ENCODE measurements at regions not wholly inside any gene's neighbourhood (a gene's known extent, or its start where the extent isn't known, plus 50 kb on each side); places are given as distances from the start of the nearest gene placed in this dataset.

DNA sequence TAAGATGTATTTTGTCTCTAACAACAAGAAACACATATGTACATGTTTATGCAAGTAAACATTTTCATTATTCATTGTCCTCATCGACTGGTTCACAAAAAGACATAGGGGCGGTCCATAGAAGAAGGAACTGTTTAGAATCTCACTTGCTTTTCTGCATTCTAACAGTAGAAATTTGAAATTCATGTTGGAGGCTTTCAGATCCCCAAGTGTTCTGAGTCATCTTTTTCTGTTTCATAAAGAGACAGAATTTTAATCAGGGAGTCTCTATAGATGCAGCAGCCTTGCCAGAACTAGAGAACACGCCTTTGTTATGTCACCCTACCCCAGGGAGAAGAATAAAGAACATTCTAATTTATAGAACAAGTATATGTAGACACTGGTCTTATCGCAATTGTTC lies 324.3 kb downstream of the GABRG2 start:
- no peak for TF ChIP-seq GATA2 (IDR thresholded peaks at IDR 0.05; ENCODE audit: low read depth, low read length)
- TF ChIP-seq GATA3 (IDR thresholded peaks at IDR 0.05; ENCODE audit: low read depth, low read length): no peak

DNA sequence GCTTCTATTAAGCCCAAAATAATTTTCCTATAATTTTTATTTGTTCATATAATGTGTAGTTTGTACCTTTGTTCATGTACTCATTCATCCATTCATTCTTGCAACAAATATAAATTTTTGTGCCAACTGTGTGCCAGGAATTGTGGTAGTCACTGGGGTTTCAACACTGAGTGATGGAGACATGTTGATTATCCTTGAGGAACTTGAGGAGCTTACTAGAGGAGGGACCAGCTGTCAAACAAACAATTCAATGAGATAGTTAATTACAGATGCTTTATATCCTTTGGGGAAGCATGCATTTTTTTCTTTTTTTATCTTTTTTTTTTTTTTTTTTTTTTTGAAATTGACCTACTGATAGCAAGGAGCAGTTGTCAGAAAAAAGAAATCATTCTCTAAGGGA lies 324.8 kb downstream of the GABRG2 start:
- TF ChIP-seq GATA3 (IDR thresholded peaks at IDR 0.05; ENCODE audit: low read depth, low read length) (no peak), GATA2 (IDR thresholded peaks at IDR 0.05; ENCODE audit: low read depth, low read length) (no peak)

GRCh38 chr5:162393534-162393933 lies 326.0 kb downstream of the GABRG2 start:
- no peak for TF ChIP-seq GATA3 (IDR thresholded peaks at IDR 0.05; ENCODE audit: low read depth, low read length)
- TF ChIP-seq GATA2 (IDR thresholded peaks at IDR 0.05; ENCODE audit: low read depth, low read length): no peak

- no peak for TF ChIP-seq GATA3 (IDR thresholded peaks at IDR 0.05; ENCODE audit: low read depth, low read length)
- TF ChIP-seq GATA2 (IDR thresholded peaks at IDR 0.05; ENCODE audit: low read depth, low read length): no peak
Observed at GRCh38 chr5:162407614-162408013, 340.0 kb downstream of the GABRG2 start.

GRCh38 chr5:162410365-162410764 lies 342.8 kb downstream of the GABRG2 start:
- no peak for TF ChIP-seq GATA3 (IDR thresholded peaks at IDR 0.05; ENCODE audit: low read depth, low read length)
- TF ChIP-seq GATA2 (IDR thresholded peaks at IDR 0.05; ENCODE audit: low read depth, low read length): no peak

DNA sequence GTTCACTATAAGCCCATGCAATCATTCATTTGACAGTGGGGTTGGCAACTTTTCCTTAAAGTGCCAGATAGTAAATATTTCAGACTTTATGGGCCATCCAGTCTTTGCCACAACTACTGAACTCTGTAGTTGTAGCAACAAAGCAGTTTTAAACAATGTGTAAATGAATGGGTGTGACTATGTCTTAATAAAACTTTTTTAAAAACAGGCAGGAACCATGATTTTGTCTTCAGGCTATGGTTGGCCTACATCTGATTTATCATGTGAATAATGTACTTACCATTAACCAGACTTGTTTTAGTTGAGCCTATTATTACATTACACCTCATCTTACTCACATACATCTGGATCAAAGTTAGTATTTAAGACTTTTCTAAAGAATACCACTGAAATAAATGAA lies 361.6 kb downstream of the GABRG2 start:
- TF ChIP-seq GATA3 (IDR thresholded peaks at IDR 0.05; ENCODE audit: low read depth, low read length): no peak
- TF ChIP-seq GATA2 (IDR thresholded peaks at IDR 0.05; ENCODE audit: low read depth, low read length): no peak

DNA sequence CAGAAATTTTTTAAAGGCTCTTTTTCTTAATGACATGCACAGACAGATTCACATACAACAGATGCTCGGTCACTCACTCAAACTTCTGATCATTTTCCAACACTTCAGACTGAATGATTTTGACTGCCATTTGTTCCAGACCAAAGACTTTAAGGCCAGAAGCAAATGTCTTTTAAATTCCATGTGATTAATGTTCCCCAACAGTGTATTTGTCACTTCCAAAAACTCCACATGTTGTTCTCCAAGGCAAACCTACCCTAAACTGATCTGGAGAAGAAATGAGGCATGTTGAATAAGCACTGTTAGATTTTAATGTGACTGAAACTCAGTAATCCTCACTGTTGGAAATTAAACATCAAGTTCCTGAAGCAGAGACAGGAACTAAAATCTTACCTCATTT lies 366.7 kb downstream of the GABRG2 start:
- no peak for TF ChIP-seq GATA2 (IDR thresholded peaks at IDR 0.05; ENCODE audit: low read depth, low read length)
- TF ChIP-seq GATA3 (IDR thresholded peaks at IDR 0.05; ENCODE audit: low read depth, low read length): no peak

- TF ChIP-seq GATA3 (IDR thresholded peaks at IDR 0.05; ENCODE audit: low read depth, low read length) (no peak), GATA2 (IDR thresholded peaks at IDR 0.05; ENCODE audit: low read depth, low read length) (no peak)
Observed at GRCh38 chr5:162436055-162436454, 368.5 kb downstream of the GABRG2 start.

- no peak for TF ChIP-seq GATA3 (IDR thresholded peaks at IDR 0.05; ENCODE audit: low read depth, low read length)
Observed at GRCh38 chr5:162444129-162444762, 376.7 kb downstream of the GABRG2 start.

DNA sequence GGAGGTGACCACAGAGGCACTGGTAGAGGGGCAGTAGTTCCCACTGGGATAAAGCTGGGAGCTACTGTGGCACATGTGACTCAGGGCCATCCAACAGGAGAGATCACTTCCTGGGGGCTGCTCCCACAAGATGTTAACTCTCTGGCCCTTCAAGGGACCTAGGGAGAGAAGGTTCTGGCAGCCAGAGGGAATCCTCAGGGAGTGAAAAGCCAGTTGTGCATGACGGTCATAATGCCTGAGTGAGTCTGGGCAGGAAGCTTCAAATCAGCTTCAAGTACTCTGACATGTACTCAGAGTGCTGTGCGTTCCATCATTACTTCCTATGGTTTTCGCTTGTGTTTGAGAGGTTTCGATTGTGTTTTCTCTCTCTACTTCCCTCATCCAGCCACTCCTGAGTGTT lies 388.5 kb downstream of the GABRG2 start:
- no peak for TF ChIP-seq GATA3 (IDR thresholded peaks at IDR 0.05; ENCODE audit: low read depth, low read length)

GRCh38 chr5:162466011-162466410 lies 398.4 kb downstream of the GABRG2 start:
- TF ChIP-seq GATA3 (IDR thresholded peaks at IDR 0.05; ENCODE audit: low read depth, low read length) (no peak), GATA2 (IDR thresholded peaks at IDR 0.05; ENCODE audit: low read depth, low read length) (no peak)

DNA sequence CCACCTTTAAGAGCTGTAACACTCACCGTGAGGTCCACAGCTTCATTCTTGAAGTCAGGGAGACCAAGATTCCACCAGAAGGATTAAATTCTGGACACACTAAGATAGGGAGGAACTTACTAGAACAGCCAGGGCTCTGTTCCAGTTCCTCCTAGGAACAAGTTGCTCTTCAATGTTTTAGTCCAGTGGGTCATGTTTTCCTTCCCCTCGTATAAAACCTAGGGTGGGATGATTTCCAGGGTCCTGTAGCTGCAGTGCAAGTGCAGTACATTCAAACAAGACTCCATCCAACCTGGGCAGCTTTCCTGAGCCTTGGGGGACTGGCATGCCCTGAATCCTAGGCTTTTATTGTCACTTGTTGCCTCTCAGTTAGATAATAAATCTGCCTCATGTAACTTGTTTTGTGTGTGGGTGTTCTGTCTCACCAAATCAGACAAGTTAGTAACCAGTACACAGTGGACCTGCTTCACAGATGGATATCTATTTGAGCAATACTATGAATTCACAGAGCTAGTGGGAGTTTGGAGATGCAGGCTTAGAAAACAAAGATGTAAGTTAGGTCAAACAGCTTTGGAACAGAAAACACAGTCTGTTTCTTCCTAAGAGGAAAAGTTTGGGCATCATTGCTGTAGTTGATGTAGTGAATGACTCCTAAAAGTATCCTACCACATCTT lies 405.6 kb downstream of the GABRG2 start:
- TF ChIP-seq GATA3 (IDR thresholded peaks at IDR 0.05; ENCODE audit: low read depth, low read length) (no peak), GATA2 (IDR thresholded peaks at IDR 0.05; ENCODE audit: low read depth, low read length) (no peak)

DNA sequence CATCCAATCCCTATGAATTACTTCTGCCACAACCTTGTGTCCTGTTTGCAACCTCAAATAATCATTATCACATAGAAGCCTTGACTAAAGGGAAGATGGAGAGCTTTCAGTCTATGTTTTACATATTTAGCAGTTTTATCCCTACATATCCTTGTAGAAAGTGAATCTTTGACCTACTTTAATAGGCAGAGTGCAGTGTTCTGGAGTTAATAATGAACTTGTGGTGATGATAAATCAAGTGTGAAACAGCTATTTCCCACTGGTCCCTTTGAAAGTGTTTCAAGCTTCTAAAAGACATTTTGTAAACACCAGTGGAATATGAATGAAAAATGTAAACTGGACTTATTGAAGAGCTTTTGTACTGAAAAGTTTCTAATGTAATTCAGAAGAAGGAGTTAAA lies 406.7 kb downstream of the GABRG2 start:
- no peak for TF ChIP-seq GATA3 (IDR thresholded peaks at IDR 0.05; ENCODE audit: low read depth, low read length)
- TF ChIP-seq GATA2 (IDR thresholded peaks at IDR 0.05; ENCODE audit: low read depth, low read length): no peak

DNA sequence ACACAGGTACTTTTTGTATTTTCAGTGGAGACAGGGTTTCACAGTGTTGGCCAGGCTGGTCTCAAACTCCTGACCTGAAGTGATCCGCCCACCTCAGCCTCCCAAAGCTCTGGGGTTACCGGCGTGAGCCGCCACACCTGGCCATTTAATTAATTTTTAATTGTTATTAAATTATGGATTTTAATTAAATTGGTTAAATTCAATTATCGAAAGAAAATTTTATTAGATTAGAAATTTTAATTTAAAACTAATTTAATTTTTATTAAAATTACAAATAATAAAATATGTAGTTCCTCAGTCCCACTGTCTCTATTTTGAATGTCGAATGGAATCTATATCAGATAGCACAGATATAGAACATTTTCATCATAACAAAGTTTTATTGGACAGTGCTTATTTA lies 416.5 kb downstream of the GABRG2 start:
- TF ChIP-seq GATA3 (IDR thresholded peaks at IDR 0.05; ENCODE audit: low read depth, low read length) (no peak), GATA2 (IDR thresholded peaks at IDR 0.05; ENCODE audit: low read depth, low read length) (no peak)

DNA sequence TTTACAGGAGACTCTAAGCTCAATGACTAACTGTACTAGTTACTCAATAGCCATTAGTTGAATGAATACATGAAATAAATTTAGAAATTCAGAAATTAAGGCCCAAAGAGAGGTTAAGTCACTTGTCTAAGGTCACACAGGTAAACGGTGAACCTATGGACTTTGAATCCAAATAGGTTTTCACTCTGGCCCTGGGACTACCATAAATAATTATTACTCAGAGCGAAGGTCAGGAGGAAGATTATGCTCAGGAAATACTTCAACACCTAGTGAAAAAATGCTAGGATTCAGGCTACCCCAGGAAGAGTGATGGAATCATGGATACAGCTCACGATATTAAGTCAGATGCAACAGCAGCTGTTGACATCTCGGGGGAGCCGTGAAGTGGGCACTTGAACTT lies 417.4 kb downstream of the GABRG2 start:
- TF ChIP-seq GATA3 (IDR thresholded peaks at IDR 0.05; ENCODE audit: low read depth, low read length) (no peak), GATA2 (IDR thresholded peaks at IDR 0.05; ENCODE audit: low read depth, low read length) (no peak)

Data from SH-SY5Y (cell line).